NCI-H2107 treated with DMSO at 0.1 percent for 48 hours (cell line): ENCODE measurements at regions not wholly inside any gene's neighbourhood (a gene's known extent, or its start where the extent isn't known, plus 50 kb on each side); places are given as distances from the start of the nearest gene placed in this dataset.

ENCODE experiments used
- DNase-seq: peaks from one replicate; lab custom pipeline; 2025; ENCODE audit not compliant: unreplicated experiment; lab: John Stamatoyannopoulos, UW

- no peak for DNase-seq
These were observed 405.7 kb upstream of the SALL1 start for GRCh38 chr16:51556694-51557340.

- no peak for DNase-seq
These were observed 402.8 kb upstream of the SALL1 start for GRCh38 chr16:51553910-51554309.

- DNase-seq, result peak; percentile 8
These were observed 402.2 kb upstream of the SALL1 start for GRCh38 chr16:51553314-51553713.

- no peak for DNase-seq
These were observed 399.8 kb upstream of the SALL1 start for GRCh38 chr16:51550800-51551347.

- DNase-seq, result no peak
These were observed 398.8 kb upstream of the SALL1 start for GRCh38 chr16:51549836-51550235.

- DNase-seq, result no peak
These were observed 394.9 kb upstream of the SALL1 start for GRCh38 chr16:51545951-51546350.

GRCh38 chr16:51544851-51545467 is 393.9 kb upstream of the SALL1 start:
- DNase-seq, result no peak

- no peak for DNase-seq
These were observed 392.9 kb upstream of the SALL1 start for GRCh38 chr16:51543971-51544370.

GRCh38 chr16:51542981-51543815 is 392.1 kb upstream of the SALL1 start:
- DNase-seq, result no peak

GRCh38 chr16:51540259-51540658 is 389.2 kb upstream of the SALL1 start:
- DNase-seq, result no peak

- no peak for DNase-seq
These were observed 387.8 kb upstream of the SALL1 start for GRCh38 chr16:51538707-51539498.

GRCh38 chr16:51535591-51535990 is 384.5 kb upstream of the SALL1 start:
- no peak for DNase-seq

GRCh38 chr16:51532551-51532950 is 381.5 kb upstream of the SALL1 start:
- DNase-seq, result no peak

GRCh38 chr16:51531271-51531670 is 380.2 kb upstream of the SALL1 start:
- DNase-seq, result no peak

GRCh38 chr16:51527349-51527748 is 376.3 kb upstream of the SALL1 start:
- DNase-seq, result no peak

GRCh38 chr16:51526621-51527020 is 375.6 kb upstream of the SALL1 start:
- no peak for DNase-seq

- DNase-seq, result no peak
These were observed 373.7 kb upstream of the SALL1 start for GRCh38 chr16:51524555-51525373.

- DNase-seq, result no peak
These were observed 373.0 kb upstream of the SALL1 start for GRCh38 chr16:51524070-51524469.

- DNase-seq, result no peak
These were observed 372.3 kb upstream of the SALL1 start for GRCh38 chr16:51523400-51523799.

GRCh38 chr16:51522902-51523301 is 371.8 kb upstream of the SALL1 start:
- DNase-seq, result no peak
